ENCODE measurements at regions not wholly inside any gene's neighbourhood (a gene's known extent, or its start where the extent isn't known, plus 50 kb on each side); places are given as distances from the start of the nearest gene placed in this dataset.

DNA sequence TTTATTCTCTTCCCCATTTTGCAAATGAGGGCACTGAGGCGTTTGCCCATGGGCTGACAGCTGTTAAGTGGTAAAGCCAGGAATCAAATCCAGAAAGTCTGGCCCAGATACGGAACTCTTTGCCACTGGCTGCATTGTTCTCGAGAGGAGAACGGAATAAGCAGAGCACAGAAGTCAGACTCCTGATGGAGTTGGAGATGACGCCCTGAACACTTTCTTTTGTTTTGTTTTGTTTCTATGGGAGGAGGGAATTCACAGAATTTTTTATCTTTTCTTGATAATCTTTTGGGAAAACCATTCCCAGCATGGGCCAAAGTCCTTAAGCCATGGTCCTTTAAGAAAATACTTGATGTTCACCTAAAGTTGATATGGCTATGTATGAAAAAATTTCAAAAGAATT, 322.2 kb downstream of the RDH14 start (continued):
- TF ChIP-seq, protein P1, sequence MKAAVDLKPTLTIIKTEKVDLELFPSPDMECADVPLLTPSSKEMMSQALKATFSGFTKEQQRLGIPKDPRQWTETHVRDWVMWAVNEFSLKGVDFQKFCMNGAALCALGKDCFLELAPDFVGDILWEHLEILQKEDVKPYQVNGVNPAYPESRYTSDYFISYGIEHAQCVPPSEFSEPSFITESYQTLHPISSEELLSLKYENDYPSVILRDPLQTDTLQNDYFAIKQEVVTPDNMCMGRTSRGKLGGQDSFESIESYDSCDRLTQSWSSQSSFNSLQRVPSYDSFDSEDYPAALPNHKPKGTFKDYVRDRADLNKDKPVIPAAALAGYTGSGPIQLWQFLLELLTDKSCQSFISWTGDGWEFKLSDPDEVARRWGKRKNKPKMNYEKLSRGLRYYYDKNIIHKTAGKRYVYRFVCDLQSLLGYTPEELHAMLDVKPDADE (IDR thresholded peaks at IDR 0.05): no peak
- no peak for TF ChIP-seq ZNF114 (CRISPR knock-in tag; IDR thresholded peaks at IDR 0.05)
- no peak for TF ChIP-seq EZH2 (IDR thresholded peaks at IDR 0.05; ENCODE audit: low read depth, unreplicated experiment)
- no peak for TF ChIP-seq ZNF331 (CRISPR knock-in tag; IDR thresholded peaks at IDR 0.05; ENCODE audit: low read depth)
- TF ChIP-seq, protein P2, sequence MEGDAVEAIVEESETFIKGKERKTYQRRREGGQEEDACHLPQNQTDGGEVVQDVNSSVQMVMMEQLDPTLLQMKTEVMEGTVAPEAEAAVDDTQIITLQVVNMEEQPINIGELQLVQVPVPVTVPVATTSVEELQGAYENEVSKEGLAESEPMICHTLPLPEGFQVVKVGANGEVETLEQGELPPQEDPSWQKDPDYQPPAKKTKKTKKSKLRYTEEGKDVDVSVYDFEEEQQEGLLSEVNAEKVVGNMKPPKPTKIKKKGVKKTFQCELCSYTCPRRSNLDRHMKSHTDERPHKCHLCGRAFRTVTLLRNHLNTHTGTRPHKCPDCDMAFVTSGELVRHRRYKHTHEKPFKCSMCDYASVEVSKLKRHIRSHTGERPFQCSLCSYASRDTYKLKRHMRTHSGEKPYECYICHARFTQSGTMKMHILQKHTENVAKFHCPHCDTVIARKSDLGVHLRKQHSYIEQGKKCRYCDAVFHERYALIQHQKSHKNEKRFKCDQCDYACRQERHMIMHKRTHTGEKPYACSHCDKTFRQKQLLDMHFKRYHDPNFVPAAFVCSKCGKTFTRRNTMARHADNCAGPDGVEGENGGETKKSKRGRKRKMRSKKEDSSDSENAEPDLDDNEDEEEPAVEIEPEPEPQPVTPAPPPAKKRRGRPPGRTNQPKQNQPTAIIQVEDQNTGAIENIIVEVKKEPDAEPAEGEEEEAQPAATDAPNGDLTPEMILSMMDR (conservative IDR thresholded peaks at IDR 0.05; ENCODE audit: low read depth in 2 of 2): no peak
- TF ChIP-seq, protein P3, sequence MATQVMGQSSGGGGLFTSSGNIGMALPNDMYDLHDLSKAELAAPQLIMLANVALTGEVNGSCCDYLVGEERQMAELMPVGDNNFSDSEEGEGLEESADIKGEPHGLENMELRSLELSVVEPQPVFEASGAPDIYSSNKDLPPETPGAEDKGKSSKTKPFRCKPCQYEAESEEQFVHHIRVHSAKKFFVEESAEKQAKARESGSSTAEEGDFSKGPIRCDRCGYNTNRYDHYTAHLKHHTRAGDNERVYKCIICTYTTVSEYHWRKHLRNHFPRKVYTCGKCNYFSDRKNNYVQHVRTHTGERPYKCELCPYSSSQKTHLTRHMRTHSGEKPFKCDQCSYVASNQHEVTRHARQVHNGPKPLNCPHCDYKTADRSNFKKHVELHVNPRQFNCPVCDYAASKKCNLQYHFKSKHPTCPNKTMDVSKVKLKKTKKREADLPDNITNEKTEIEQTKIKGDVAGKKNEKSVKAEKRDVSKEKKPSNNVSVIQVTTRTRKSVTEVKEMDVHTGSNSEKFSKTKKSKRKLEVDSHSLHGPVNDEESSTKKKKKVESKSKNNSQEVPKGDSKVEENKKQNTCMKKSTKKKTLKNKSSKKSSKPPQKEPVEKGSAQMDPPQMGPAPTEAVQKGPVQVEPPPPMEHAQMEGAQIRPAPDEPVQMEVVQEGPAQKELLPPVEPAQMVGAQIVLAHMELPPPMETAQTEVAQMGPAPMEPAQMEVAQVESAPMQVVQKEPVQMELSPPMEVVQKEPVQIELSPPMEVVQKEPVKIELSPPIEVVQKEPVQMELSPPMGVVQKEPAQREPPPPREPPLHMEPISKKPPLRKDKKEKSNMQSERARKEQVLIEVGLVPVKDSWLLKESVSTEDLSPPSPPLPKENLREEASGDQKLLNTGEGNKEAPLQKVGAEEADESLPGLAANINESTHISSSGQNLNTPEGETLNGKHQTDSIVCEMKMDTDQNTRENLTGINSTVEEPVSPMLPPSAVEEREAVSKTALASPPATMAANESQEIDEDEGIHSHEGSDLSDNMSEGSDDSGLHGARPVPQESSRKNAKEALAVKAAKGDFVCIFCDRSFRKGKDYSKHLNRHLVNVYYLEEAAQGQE (IDR thresholded peaks at IDR 0.05; ENCODE audit: unreplicated experiment): no peak
- TF ChIP-seq EZH2phosphoT487 (IDR thresholded peaks at IDR 0.05; ENCODE audit: unreplicated experiment): no peak
- no peak for TF ChIP-seq STAT1 (IDR thresholded peaks at IDR 0.05; ENCODE audit: unreplicated experiment)

DNA sequence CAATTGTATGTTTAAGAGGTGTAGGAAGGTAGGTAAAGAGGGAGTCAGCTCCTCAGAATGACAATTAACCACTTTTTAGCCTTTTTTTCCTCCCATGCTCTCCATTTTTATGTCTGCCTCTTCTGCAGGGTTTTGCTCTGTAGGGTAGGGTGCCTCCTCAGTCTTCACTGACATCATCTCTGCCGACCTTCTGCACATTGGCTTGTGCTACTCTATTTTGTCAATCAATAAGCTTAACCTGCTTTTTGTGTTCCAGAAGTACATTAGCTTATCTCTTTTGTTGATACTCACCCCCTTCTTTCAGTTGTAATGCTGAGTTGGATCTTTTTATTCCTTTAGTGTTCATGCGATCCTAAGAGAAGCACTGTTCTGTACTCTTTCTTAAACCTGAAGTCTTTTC, 323.2 kb downstream of the RDH14 start:
- Histone ChIP-seq H3K36me3 (ENCODE audit: insufficient read depth) (no peaks in the 10 kb centered on the region), H3K27me3 (ENCODE audit: insufficient read depth) (no peaks in the 10 kb centered on the region), H3K79me2 (replicated peaks; ENCODE audit: insufficient read depth) (no peaks in the 10 kb centered on the region), H3K27ac (ENCODE audit: low read depth) (no peak overlapping the region), H2AFZ (no peak overlapping the region), H3F3A (replicated peaks; ENCODE audit: low read depth) (no peaks in the 10 kb centered on the region), H3K4me3 (no peak overlapping the region), H3K9me2 (ENCODE audit: insufficient read depth) (no peaks in the 10 kb centered on the region), H3K4me1 (ENCODE audit: insufficient read depth) (no peaks in the 10 kb centered on the region), H3K4me2 (no peak overlapping the region), H4K20me1 (replicated peaks; ENCODE audit: insufficient read depth) (no peaks in the 10 kb centered on the region)
- Mint-ChIP-seq H3K4me1 (no peaks in the 10 kb centered on the region), H3K36me3 (ENCODE audit: low read depth) (no peaks in the 10 kb centered on the region), H3K27ac (no peak overlapping the region), H3K27me3 (ENCODE audit: insufficient read depth, low read depth, poor library complexity) (no peaks in the 10 kb centered on the region), H3K9me3 (no peaks in the 10 kb centered on the region), H3K4me3 (no peak overlapping the region)
- DNase-seq (ENCODE audit: low spot score) (no peak), ATAC-seq (no peak)
- TF ChIP-seq NANOG (IDR thresholded peaks at IDR 0.05; ENCODE audit: borderline replicate concordance) (no peak), EZH2 (IDR thresholded peaks at IDR 0.05; ENCODE audit: low read depth, unreplicated experiment) (no peak), POLR2AphosphoS5 (IDR thresholded peaks at IDR 0.05; ENCODE audit: low read depth) (no peak)
- TF ChIP-seq, protein P2 (conservative IDR thresholded peaks at IDR 0.05; ENCODE audit: low read depth in 2 of 2): no peak
- TF ChIP-seq, protein P3 (IDR thresholded peaks at IDR 0.05; ENCODE audit: unreplicated experiment): no peak
